K562 (cell line): ENCODE measurements at regions not wholly inside any gene's neighbourhood (a gene's known extent, or its start where the extent isn't known, plus 50 kb on each side); places are given as distances from the start of the nearest gene placed in this dataset.

Source experiments
- ATAC-seq: fragments of 200-7000 bp; cut with Tn5 transposase; 3 replicates; pipeline ENCODE4 v1.9.1; 2020; ENCODE audit warnings: moderate library complexity
- BruUV-seq: library from RNA; stranded (reverse); fragments of 400-500 nt; replicated peaks from 2 replicates; lab custom pipeline; 2021; lab: Mats Ljungman, UMichigan
- CTCF ChIA-PET: fragments of 300-600 bp; formaldehyde crosslinking; extraction: SDS; loops from one replicate; lab custom pipeline; 2021; ENCODE audit warnings: low intra/inter-chr PET ratio; lab: Yijun Ruan, JAX
- POLR2A ChIA-PET: fragments of 300-600, 350-650 bp; sonication (Branson Sonifier 250); formaldehyde crosslinking; extraction: SDS; loops from one replicate; lab custom pipeline; 2021; ENCODE audit warnings: antibody characterized with exemption, inconsistent platforms; lab: Yijun Ruan, JAX
- DNase-seq, 4 experiments: peaks; one replicate each; pipeline versions ENCODE4 v3.0.0 to v3.0.0-alpha.2; 2011 to 2018; ENCODE audit warnings: low spot score in 3 of 4, mixed read lengths in 3 of 4; ENCODE audit errors: extremely low read depth in 1 of 4
- FAIRE-seq: peaks from 2 replicates; lab custom pipeline; 2011; peaks lifted over from hg19 to GRCh38; lab: Jason Lieb, UNC
- H2AFZ ChIP-seq: 2 replicates; pipeline ENCODE4 v1.6.0; 2011; ENCODE audit warnings: low read depth, low read length, control low read depth, inconsistent platforms
- H3K27ac ChIP-seq: fragments of 200-600 bp; 3 replicates; pipeline ENCODE4 v1.8.0; 2011; ENCODE audit warnings: low read depth, mild to moderate bottlenecking, control low read depth, inconsistent platforms, low read length, moderate library complexity, mixed read lengths; ENCODE audit errors: extremely low read depth
- H3K27me3 ChIP-seq, 2 experiments: fragments of 300-600 bp in 1 of 2; 2 replicates in 1 of 2; 3 replicates in 1 of 2; pipeline versions ENCODE4 v1.6.0 to v1.8.0; 2011; ENCODE audit warnings: inconsistent platforms in 2 of 2, low read length in 2 of 2, mild to moderate bottlenecking in 1 of 2, mixed read lengths in 1 of 2, moderate library complexity in 1 of 2; ENCODE audit not compliant: control insufficient read depth in 2 of 2, insufficient read depth in 2 of 2
- H3K36me3 ChIP-seq: fragments of 300-600 bp; 3 replicates; pipeline ENCODE4 v1.8.0; 2011; ENCODE audit warnings: mild to moderate bottlenecking, low read length, inconsistent platforms; ENCODE audit not compliant: control insufficient read depth, insufficient read depth
- H3K4me1 ChIP-seq, 2 experiments: fragments of 200-600 bp in 1 of 2; replicated peaks in 1 of 2; 2 replicates in 1 of 2; 3 replicates in 1 of 2; pipeline versions ENCODE4 v1.5.1 to v1.8.0; 2011; ENCODE audit warnings: inconsistent platforms in 2 of 2, low read length in 2 of 2, mild to moderate bottlenecking in 1 of 2, mixed read lengths in 1 of 2, moderate library complexity in 1 of 2; ENCODE audit not compliant: control insufficient read depth in 2 of 2, insufficient read depth in 2 of 2
- H3K4me2 ChIP-seq: 2 replicates; pipeline ENCODE4 v1.6.1; 2011; ENCODE audit warnings: low read length, control low read depth, inconsistent platforms, mixed read lengths; ENCODE audit not compliant: insufficient read depth
- H3K4me3 ChIP-seq: fragments of 200-600 bp; sonication (generic), shearing (Covaris generic); 2 replicates; pipeline ENCODE4 v1.5.1; 2016; ENCODE audit warnings: control low read depth, inconsistent platforms
- H3K79me2 ChIP-seq: fragments of 200-600 bp; 3 replicates; pipeline ENCODE4 v1.8.0; 2011; ENCODE audit warnings: low read length, inconsistent platforms; ENCODE audit not compliant: control insufficient read depth, insufficient read depth
- H3K9ac ChIP-seq, 2 experiments: 2 replicates each; pipeline versions ENCODE4 v1.6.0 to v1.6.1; 2011; ENCODE audit warnings: low read depth in 2 of 2, low read length in 2 of 2, control low read depth in 1 of 2, inconsistent platforms in 1 of 2, mild to moderate bottlenecking in 1 of 2, mixed read lengths in 1 of 2; ENCODE audit not compliant: insufficient read depth in 1 of 2
- H3K9me1 ChIP-seq: one replicate; pipeline ENCODE4 v1.6.0; 2011; ENCODE audit warnings: inconsistent platforms, mild to moderate bottlenecking, low read length, moderate library complexity; ENCODE audit not compliant: control insufficient read depth, insufficient read depth
- H3K9me3 ChIP-seq: replicated peaks from 2 replicates; pipeline ENCODE4 v1.5.1; 2011; ENCODE audit warnings: low read depth, low read length, inconsistent platforms; ENCODE audit not compliant: control insufficient read depth, insufficient read depth
- H4K20me1 ChIP-seq: replicated peaks from 2 replicates; pipeline ENCODE4 v1.6.1; 2011; ENCODE audit warnings: low read length, inconsistent platforms, mixed read lengths; ENCODE audit not compliant: control insufficient read depth, insufficient read depth
- BRCA1 ChIP-seq, 2 experiments: fragments of 450-650 bp in 1 of 2; sonication (generic) in 1 of 2; formaldehyde crosslinking in 1 of 2; IDR thresholded peaks; 2 replicates each; pipeline versions ENCODE4 v1.5.0 to v1.6.1; 2017 to 2020; ENCODE audit warnings: mild to moderate bottlenecking in 1 of 2, missing genetic modification reagents in 1 of 2
- E2F3 ChIP-seq: fragments of 250-450 bp; sonication (Bioruptor Pico); IDR thresholded peaks from 2 replicates; pipeline ENCODE4 v1.4.0; 2020; ENCODE audit warnings: mild to moderate bottlenecking
- ELF2 ChIP-seq: fragments of 250-450 bp; sonication (Bioruptor Pico); IDR thresholded peaks from 2 replicates; pipeline ENCODE4 v1.5.0; 2021; ENCODE audit warnings: mild to moderate bottlenecking
- GATA2 ChIP-seq: sonication (generic); formaldehyde crosslinking; IDR thresholded peaks from 2 replicates; pipeline ENCODE4 v1.4.0; 2020; ENCODE audit warnings: mild to moderate bottlenecking, missing genetic modification reagents
- HEY1 ChIP-seq: fragments of 250-450 bp; sonication (Bioruptor Pico); IDR thresholded peaks from 2 replicates; pipeline ENCODE4 v1.5.0; 2020; ENCODE audit warnings: mild to moderate bottlenecking, moderate library complexity, borderline replicate concordance
- HMGN3 ChIP-seq: IDR thresholded peaks from 2 replicates; pipeline ENCODE4 v1.6.1; 2011; ENCODE audit warnings: borderline replicate concordance, low read depth, mild to moderate bottlenecking, mixed read lengths, low read length; ENCODE audit not compliant: insufficient read length; ENCODE audit errors: extremely low read depth
- HNRNPL ChIP-seq: fragments of 200-400 bp; formaldehyde crosslinking; IDR thresholded peaks from 2 replicates; pipeline ENCODE4 v1.6.1; 2017; ENCODE audit warnings: low read depth, mild to moderate bottlenecking, low read length
- JUN ChIP-seq, 2 experiments: sonication (generic) in 1 of 2; formaldehyde crosslinking in 1 of 2; IDR thresholded peaks; 2 replicates each; pipeline versions ENCODE4 v1.6.1 to v1.8.0; 2012 to 2022; ENCODE audit warnings: borderline replicate concordance in 2 of 2, mild to moderate bottlenecking in 2 of 2, improper control_type of control experiment in 1 of 2, low read depth in 1 of 2, low read length in 1 of 2, missing genetic modification reagents in 1 of 2
- NFRKB ChIP-seq: fragments of 450-650 bp; IDR thresholded peaks from 2 replicates; pipeline ENCODE4 v1.6.1; 2016; ENCODE audit warnings: low read depth
- PCBP1 ChIP-seq: fragments of 200-400 bp; formaldehyde crosslinking; IDR thresholded peaks from 2 replicates; pipeline ENCODE4 v1.6.1; 2018; ENCODE audit warnings: mild to moderate bottlenecking, low read depth, low read length; ENCODE audit not compliant: poor library complexity, severe bottlenecking
- PREB ChIP-seq: sonication (generic); formaldehyde crosslinking; IDR thresholded peaks from 2 replicates; pipeline ENCODE4 v1.8.1; 2023; ENCODE audit warnings: mild to moderate bottlenecking, missing genetic modification reagents
- PYGO2 ChIP-seq: fragments of 450-650 bp; IDR thresholded peaks from 2 replicates; pipeline ENCODE4 v1.6.1; 2016; ENCODE audit warnings: mild to moderate bottlenecking, missing genetic modification characterization, moderate library complexity, missing compliant biosample characterization
- YBX1 ChIP-seq: fragments of 450-650 bp; IDR thresholded peaks from 2 replicates; pipeline ENCODE4 v1.7.1; 2016; ENCODE audit warnings: mild to moderate bottlenecking
- ZBTB11 ChIP-seq, 3 experiments: fragments of 200-800 bp in 1 of 3; fragments of 250-450 bp in 1 of 3; fragments of 450-650 bp in 1 of 3; sonication (Bioruptor Pico) in 1 of 3; sonication (Bioruptor generic) in 1 of 3; formaldehyde crosslinking in 1 of 3; IDR thresholded peaks; 2 replicates each; pipeline versions ENCODE4 v1.6.1 to v1.8.0; 2016 to 2022; ENCODE audit warnings: mild to moderate bottlenecking in 2 of 3, missing genetic modification characterization in 2 of 3, missing compliant biosample characterization in 1 of 3, moderate library complexity in 1 of 3
- ZBTB34 ChIP-seq: fragments of 250-450 bp; sonication (Bioruptor Pico); IDR thresholded peaks from 2 replicates; pipeline ENCODE4 v1.8.0; 2021; ENCODE audit warnings: mild to moderate bottlenecking, moderate library complexity
- ZNF354B ChIP-seq: fragments of 250-450 bp; sonication (Bioruptor Pico); IDR thresholded peaks from 2 replicates; pipeline ENCODE4 v1.4.0; 2020
- WGBS: fragments of 100-300 bp; shearing (Covaris generic); methylation state at CpG from one replicate; pipeline ENCODE4 v1.1.6; 2016; ENCODE audit warnings: low coverage, mixed read lengths; ENCODE audit not compliant: insufficient coverage; ENCODE audit errors: missing lambda C conversion rate; 5-methylcytosine and 5-hydroxymethylcytosine counted together
- in situ Hi-C: fragments of 300-500 bp; cut with MboI; formaldehyde crosslinking; loops from 4 replicates; pipeline ENCODE4 v1.15.0; 2018; ENCODE audit warnings: inconsistent platforms, mixed read lengths
- intact Hi-C: fragments of 100-400 bp; cut with micrococcal nuclease; formaldehyde crosslinking; loops from 2 replicates; pipeline ENCODE4 v1.14.2; 2022

- in situ Hi-C loops (no loop called here), intact Hi-C loops (no loop called here)
- H3K9me1 ChIP-seq = no peaks in the 10 kb centered on the region
- no peaks in the 10 kb centered on the region for H3K27me3 ChIP-seq
- H2AFZ ChIP-seq = no peak overlapping the region
- no peaks in the 10 kb centered on the region for H3K36me3 ChIP-seq
- 0% methylated on average over 2 of the region's 2 CpGs for WGBS
- H3K9me3 ChIP-seq = no peaks in the 10 kb centered on the region
- no peaks in the 10 kb centered on the region for H3K79me2 ChIP-seq
- H3K4me2 ChIP-seq = no peak overlapping the region
- ChIA-PET POLR2A (interaction anchor here (0.6 kb wide), 1 partner anchor 272 kb away, joined by 3 read pairs; no protein-coding TSS in a partner anchor), CTCF (no interaction called here)
- TF ChIP-seq PYGO2 (tag) = no peak
- TF ChIP-seq GATA2 (CRISPR knock-in tag) = no peak
- TF ChIP-seq BRCA1 (IDR thresholded peaks at IDR 0.05) = no peak
- no peak for TF ChIP-seq BRCA1 (CRISPR knock-in tag; IDR thresholded peaks at IDR 0.05)
- no peak for TF ChIP-seq JUN (IDR thresholded peaks at IDR 0.05; ENCODE audit: borderline replicate concordance, low read depth, low read length)
- no peak for TF ChIP-seq JUN (CRISPR knock-in tag; IDR thresholded peaks at IDR 0.05; ENCODE audit: borderline replicate concordance)
- TF ChIP-seq PCBP1 = no peak
- no peak for TF ChIP-seq HNRNPL
- TF ChIP-seq YBX1 = no peak
- TF ChIP-seq NFRKB = no peak
- TF ChIP-seq HEY1 = no peak
- TF ChIP-seq ELF2 (CRISPR knock-in tag) = no peak
- TF ChIP-seq E2F3 (CRISPR knock-in tag) = no peak
- no peak for TF ChIP-seq ZBTB34
- no peak for TF ChIP-seq PREB (CRISPR knock-in tag)
- TF ChIP-seq HMGN3 = no peak
- no peak for TF ChIP-seq ZBTB11 (CRISPR knock-in tag; IDR thresholded peaks at IDR 0.05)
- TF ChIP-seq ZNF354B (CRISPR knock-in tag) = no peak
- no peaks in the 10 kb centered on the region for H4K20me1 ChIP-seq
- no TSS peak for BruUV-seq
- no peak for FAIRE-seq
- H3K27ac ChIP-seq = no peak overlapping the region
- H3K9ac ChIP-seq = no peak overlapping the region
- DNase-seq = no peak
- no peak for ATAC-seq
- H3K4me3 ChIP-seq = no peak overlapping the region
- H3K4me1 ChIP-seq = no peaks in the 10 kb centered on the region
These were observed 155.4 kb upstream of the BMP2 start for GRCh38 chr20:6611911-6612605.
